HG03196 (cell line): ENCODE measurements at regions not wholly inside any gene's neighbourhood (a gene's known extent, or its start where the extent isn't known, plus 50 kb on each side); places are given as distances from the start of the nearest gene placed in this dataset.
"Not testable (repeated sequence)": the region's sequence is repeated elsewhere in the genome, so short reads cannot be mapped to it uniquely, and the experiment has no call there.

ENCODE experiments used
- ATAC-seq: cut with Tn5 transposase; IDR thresholded peaks from one replicate; pipeline ENCODE4 v1.9.1; 2021; ENCODE audit not compliant: unreplicated experiment

DNA sequence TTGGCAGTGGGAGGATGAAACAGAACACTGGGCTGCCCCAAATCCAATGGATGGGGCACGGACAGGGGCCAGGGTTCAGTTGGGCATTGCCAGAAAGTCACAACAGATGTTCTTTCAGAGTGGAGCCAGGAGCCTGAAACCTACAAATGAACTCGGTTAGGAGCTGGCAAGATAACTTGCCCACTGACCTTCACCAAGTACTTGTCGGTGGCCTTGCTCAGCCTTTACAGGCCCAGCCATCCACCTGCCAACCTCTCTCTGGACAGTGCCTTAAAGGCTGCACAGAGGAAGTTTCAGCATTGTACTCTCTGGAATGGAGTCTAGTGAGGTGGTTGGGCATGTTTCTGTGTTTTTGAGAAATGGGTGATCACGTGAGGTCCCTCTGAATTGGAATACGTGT is 87.1 kb upstream of the USP9X start:
- no peak for ATAC-seq

- ATAC-seq: no peak
Observed at GRCh38 chrX:41001327-41001726, 83.9 kb upstream of the USP9X start.

DNA sequence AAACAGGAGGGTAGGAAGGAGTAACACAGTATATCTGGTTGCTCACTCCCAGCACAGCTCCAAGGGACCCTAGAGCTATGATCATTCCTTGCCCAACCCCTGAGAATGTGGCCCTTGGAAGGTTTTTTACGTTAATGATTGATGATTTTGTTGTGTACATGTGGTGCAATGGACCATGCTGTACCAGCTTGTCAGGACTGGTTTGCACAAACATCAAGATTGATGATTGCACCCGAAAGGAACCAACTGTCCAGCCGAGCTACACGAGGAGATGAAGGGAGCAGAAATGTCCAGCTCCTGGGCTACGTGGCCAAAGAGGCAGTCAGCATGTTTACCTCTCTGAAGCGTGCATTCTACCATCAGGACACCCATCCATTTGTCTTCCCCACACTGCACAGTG is 83.2 kb upstream of the USP9X start:
- no peak for ATAC-seq

DNA sequence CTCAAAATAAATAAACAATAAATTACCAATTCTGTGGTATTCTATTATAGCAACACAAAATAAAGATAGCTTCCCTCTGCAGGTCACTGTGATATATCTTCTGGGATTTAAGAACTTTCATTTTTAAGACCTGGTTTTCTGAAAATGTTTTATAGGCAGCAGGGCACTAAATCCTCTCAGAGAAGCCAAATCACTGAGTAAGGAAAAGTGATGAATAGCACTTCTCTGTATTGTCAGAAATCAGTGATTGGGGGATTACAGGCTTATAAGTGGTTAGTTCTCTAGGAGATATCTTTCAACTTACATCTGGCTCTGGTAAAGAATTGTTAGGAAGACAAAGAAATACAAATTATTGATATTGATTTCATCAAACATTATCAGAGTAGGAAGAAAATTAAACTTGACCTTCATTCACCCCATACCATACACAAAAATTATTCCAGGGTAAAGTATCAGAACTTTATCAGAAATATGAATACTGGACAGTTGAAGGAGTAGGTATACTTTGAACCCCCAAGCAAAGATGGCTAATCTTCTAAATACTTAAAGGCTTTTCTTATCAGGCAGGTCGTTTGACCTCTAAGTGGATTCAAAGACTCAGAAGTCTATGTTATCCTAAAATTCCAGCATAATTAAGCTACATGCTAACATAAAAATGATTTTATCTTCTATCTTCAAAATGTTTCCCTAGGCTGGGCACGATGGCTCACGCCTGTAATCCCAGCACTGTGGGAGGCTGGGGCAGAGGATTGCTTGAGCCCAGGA is 81.6 kb upstream of the USP9X start:
- ATAC-seq: no peak

GRCh38 chrX:41005445-41005992 is 79.7 kb upstream of the USP9X start:
- ATAC-seq: no peak

DNA sequence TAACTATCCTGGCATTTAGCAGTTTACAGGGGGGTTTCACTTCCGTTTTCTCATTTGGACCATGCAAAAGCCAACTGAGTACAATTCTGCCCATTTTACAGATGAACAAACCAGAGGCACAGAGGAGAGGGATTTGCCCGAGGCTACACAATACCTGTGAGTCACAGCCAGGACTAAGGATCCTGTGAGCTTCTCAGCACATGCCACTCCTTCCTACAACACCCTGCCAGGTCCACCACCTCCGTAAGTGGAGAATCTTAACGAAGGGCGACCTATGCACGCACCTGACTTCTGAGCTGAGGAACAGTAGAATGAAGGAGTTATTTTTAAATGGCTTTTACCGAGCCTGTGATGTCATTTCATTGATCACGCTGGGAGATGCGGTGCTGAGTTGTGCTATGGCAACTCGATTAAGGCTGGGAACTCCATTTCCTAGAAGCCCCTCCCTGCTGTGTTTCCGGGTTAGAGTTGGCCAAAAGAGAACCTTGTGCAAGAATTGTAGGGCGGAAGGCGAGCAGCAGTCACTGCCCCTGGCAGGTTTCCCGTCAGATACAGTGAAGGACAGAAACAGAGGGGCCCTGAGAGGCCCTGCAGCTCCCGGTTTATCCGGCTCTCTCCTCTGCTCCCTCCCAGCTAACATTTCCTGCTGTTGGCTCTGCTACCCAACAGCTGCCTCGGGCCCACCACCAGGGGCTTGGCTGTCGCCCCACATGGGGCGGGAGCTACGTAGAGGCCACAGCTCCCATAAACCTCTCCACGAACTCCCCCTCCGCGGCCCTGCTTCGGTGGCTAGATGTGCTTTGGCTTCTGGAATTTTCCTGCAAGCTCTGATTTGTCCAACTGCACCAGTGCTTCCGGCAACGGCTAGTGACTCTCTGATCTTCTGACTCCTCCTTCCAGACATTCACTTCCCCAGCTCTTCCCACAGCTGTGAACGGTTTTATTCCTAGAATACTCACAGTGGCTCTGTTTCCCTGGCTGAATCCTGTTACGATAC is 75.1 kb upstream of the USP9X start:
- ATAC-seq: no peak

DNA sequence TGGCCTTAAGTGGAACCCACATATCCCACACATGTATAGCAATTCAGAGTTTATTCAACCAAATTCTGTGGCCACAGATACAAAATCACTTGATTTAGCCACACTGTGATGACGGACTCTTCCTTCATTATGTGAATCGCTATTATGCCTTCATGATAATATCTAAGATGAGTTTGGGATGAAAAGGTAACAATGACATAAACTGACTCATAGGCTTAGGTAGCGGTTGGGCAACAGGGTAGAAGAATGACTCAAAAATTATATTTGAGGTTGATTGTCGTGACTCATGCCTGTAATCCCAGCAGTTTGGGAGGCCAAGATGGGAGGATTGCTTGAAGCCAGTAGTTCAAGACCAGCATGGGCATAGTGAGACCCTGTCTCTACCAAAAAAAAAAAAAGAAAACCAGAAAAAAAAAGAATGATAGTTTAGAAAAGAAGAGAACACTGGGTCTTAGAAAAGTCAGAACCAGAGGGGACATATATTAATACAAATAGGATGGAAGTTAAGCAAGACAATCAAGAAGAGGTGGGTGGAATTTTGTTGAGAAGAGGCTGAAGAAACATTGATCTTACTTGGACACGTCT is 70.4 kb upstream of the USP9X start:
- no peak for ATAC-seq

GRCh38 chrX:41017785-41018184 is 67.5 kb upstream of the USP9X start:
- not testable (repeated sequence) for ATAC-seq

GRCh38 chrX:41018391-41019040 is 66.7 kb upstream of the USP9X start:
- not testable (repeated sequence) for ATAC-seq

GRCh38 chrX:41019041-41019392 is 66.2 kb upstream of the USP9X start:
- ATAC-seq: no peak

DNA sequence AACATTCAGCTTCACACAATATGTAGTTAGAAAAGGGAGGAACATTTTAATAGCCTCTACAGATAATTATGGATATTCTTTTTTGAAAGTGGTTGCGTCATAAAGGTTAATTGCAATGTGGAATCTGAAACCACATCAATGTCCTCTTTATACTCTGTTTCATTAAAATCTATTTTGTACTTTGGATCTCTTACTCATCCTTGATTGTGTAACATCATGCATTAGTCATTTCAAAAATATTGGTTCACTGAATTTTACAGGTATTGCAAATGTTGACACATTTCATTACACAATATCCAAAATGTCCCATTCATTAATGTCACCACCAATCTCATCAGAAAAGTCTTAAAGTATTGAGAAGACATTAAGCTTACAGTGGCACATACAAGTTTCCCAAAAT is 62.7 kb upstream of the USP9X start:
- ATAC-seq: no peak

- ATAC-seq: no peak
Observed at GRCh38 chrX:41023098-41023497, 62.1 kb upstream of the USP9X start.

GRCh38 chrX:41024335-41024734 is 60.9 kb upstream of the USP9X start:
- not testable (repeated sequence) for ATAC-seq

GRCh38 chrX:41024755-41025154 is 60.5 kb upstream of the USP9X start:
- ATAC-seq: no peak

GRCh38 chrX:41025926-41026701 is 59.1 kb upstream of the USP9X start:
- no peak for ATAC-seq

- ATAC-seq: no peak
Observed at GRCh38 chrX:41026702-41027078, 58.6 kb upstream of the USP9X start.

DNA sequence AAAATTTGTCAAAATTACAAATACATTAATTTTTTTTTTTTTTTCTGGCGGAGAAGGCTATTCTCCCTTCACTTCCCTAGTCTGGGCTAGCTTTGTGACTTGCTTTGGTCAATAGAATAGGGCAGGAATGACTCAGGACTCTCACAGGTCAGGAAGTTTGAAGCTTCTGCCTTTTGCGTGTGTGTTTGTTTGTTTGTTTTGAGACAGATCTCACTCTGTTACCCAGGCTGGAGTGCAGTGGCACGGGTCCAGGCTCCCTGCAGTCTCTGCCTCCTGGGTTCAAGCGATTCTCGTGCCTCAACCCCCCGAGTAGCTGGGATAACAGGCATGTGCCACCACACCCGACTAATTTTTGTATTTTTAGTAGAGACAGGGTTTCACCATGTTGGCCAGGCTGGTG is 55.9 kb upstream of the USP9X start:
- ATAC-seq: no peak

DNA sequence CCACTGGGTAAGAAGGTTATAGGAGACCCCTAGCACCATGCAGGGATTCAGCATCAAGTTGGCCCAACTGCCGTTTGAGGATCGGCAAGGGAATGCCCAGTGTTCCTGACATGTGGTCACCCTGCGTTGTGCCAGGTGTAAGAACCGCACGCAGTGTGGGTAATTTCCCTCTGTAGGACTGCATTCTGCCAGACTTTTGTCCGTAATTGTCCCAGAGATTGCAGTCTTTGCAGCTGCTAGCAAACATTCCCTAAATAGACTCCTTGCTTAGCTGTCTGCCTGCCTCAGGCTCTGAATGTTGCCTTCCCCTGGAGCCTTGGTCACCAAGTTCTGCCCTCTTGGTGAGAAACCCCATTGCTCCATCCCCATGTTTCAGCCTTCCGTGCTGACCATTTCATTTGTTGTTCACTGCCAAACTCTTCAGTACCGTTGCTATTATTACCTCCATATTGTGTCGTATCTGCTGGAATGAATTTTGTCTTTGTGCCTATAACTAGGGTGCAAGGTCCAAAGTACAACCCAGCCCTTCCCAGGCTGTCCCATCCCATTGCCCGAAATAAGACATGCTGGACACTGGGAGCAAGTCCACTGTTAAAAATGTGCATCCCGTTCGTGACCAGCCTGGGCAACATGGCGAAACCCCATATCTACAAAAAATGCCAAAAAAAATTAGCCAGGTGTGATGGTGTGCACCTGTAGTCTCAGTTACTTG is 53.8 kb upstream of the USP9X start:
- ATAC-seq: no peak

GRCh38 chrX:41033299-41033698 is 51.9 kb upstream of the USP9X start:
- ATAC-seq: no peak

DNA sequence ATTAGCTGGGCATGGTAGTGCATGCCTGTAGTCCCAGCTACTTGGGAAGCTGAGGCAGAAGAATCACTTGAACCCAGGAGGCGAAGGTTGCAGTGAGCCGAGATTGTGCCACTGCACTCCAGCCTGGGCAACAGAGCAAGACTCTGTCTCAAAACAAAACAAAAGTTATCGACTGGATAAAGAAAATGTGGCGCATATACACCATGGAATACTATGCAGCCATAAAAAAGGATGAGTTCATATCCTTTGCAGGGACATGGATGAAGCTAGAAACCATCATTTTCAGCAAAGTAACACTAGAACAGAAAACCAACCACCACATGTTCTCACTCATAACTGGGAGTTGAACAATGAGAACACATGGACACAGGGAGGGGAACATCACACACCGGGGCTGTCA is 50.3 kb upstream of the USP9X start:
- not testable (repeated sequence) for ATAC-seq
